ENCODE measurements at regions not wholly inside any gene's neighbourhood (a gene's known extent, or its start where the extent isn't known, plus 50 kb on each side); places are given as distances from the start of the nearest gene placed in this dataset.

- no peak for TF ChIP-seq CTCF (conservative IDR thresholded peaks at IDR 0.05; ENCODE audit: low read length)
- TF ChIP-seq EZH2phosphoT487 (IDR thresholded peaks at IDR 0.05; ENCODE audit: borderline replicate concordance) = no peak
These were observed 487.6 kb upstream of the CAMK1G start for GRCh38 chr1:209095627-209096595.

Data from Loucy (cell line).